Esophagus squamous epithelium (tissue), 5 donors: ENCODE measurements at regions not wholly inside any gene's neighbourhood (a gene's known extent, or its start where the extent isn't known, plus 50 kb on each side); places are given as distances from the start of the nearest gene placed in this dataset.

Source experiments
- DNase-seq: peaks from one replicate; lab custom pipeline; 2025; lab: John Stamatoyannopoulos, UW
- H3K27ac ChIP-seq, 4 donors: fragments of 200-600 bp; sonication (generic); one replicate each; pipeline ENCODE4 v1.5.1; 2016 to 2019; ENCODE audit warnings: mild to moderate bottlenecking in 1 of 4
- H3K27me3 ChIP-seq, 4 donors: fragments of 200-600 bp; sonication (generic); 1 replicate in 3 of 4; 2 replicates in 1 of 4; pipeline versions ENCODE4 v1.5.1 to v1.6.0; 2017 to 2021; ENCODE audit warnings: antibody characterized with exemption in 1 of 4
- H3K36me3 ChIP-seq, 3 donors: fragments of 200-600 bp; sonication (generic); one replicate each; pipeline ENCODE4 v1.5.1; 2016 to 2019
- H3K4me1 ChIP-seq, 3 donors: fragments of 200-600 bp; sonication (generic); one replicate each; pipeline ENCODE4 v1.5.1; 2017 to 2019
- H3K4me3 ChIP-seq, 4 donors: fragments of 200-600 bp; sonication (generic); 1 replicate in 3 of 4; 2 replicates in 1 of 4; pipeline ENCODE4 v1.5.1; 2016 to 2019; ENCODE audit warnings: mild to moderate bottlenecking in 2 of 4, moderate library complexity in 1 of 4
- H3K9me3 ChIP-seq, 3 donors: fragments of 200-600 bp; sonication (generic); one replicate each; pipeline ENCODE4 v1.5.1; 2016 to 2019
- CTCF ChIP-seq, 6 experiments: fragments of 450-650 bp in 4 of 6; fragments of 200-600 bp in 2 of 6; sonication (generic) in 2 of 6; IDR thresholded peaks; one replicate each; pipeline ENCODE4 v1.5.1; 2016 to 2019; ENCODE audit warnings: antibody characterized with exemption in 6 of 6, mild to moderate bottlenecking in 4 of 6, moderate library complexity in 4 of 6
- POLR2A ChIP-seq, 4 donors: fragments of 450-650 bp; IDR thresholded peaks; one replicate each; pipeline ENCODE4 v1.6.1; 2017; ENCODE audit warnings: antibody characterized with exemption in 4 of 4, mild to moderate bottlenecking in 4 of 4, moderate library complexity in 3 of 4
- WGBS, 2 donors: methylation state at CpG; one replicate each; pipeline ENCODE4 v1.1.5; 2018; 5-methylcytosine and 5-hydroxymethylcytosine counted together
- intact Hi-C: fragments of 100-400 bp; cut with DNase I; formaldehyde crosslinking; loops from one replicate; pipeline ENCODE4 v1.15.0; 2022
- donor health status: DM: yes; HTN: yes; CAD: no.

- 40 to 47% methylated on average over 5 to 6 of the region's 6 CpGs for WGBS, 2 donors
Observed at GRCh38 chr20:41956338-41957074, 338.3 kb upstream of the CHD6 start.

DNA sequence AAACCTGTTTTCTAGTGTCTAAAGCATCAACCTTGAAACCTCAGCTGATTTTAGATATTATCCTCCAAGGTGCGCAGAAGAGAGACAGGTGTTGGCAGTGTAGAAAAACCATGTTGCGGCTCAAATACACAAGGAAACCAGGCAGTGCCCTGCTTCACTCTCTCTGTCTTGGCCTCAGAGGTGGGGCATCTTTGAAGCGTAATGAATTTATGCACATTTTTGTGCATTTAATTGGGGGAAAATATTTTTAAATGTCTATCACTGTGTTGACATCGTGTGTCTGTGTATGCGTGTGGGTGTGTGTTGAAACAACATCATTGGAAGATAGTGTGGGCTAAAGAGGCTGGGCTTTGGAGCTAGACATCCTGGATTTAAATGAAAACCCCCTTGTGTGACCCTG lies 334.0 kb upstream of the CHD6 start:
- H3K36me3 ChIP-seq = no peaks in the 10 kb centered on the region
- H3K27ac ChIP-seq = no peak overlapping the region
- no peaks in the 10 kb centered on the region for H3K9me3 ChIP-seq
- no peaks in the 10 kb centered on the region for H3K27me3 ChIP-seq
- TF ChIP-seq POLR2A (IDR thresholded peaks at IDR 0.05) (no peak), CTCF (IDR thresholded peaks at IDR 0.05) (no peak)
- intact Hi-C loops = no loop called here
- no peak for DNase-seq
- 68 to 86% methylated on average over 5 of the region's 5 CpGs for WGBS, 2 donors
- H3K4me3 ChIP-seq = no peak overlapping the region
- H3K4me1 ChIP-seq = no peaks in the 10 kb centered on the region

More at GRCh38 chr20:41956338-41957074, 338.3 kb upstream of the CHD6 start:
- intact Hi-C loops = no loop called here
- no peak for DNase-seq
- Histone ChIP-seq H3K9me3 (no peaks in the 10 kb centered on the region), H3K27me3 (peaks cover 0 to 6% (median 0%) of the 10 kb centered on the region in 4 donors), H3K4me3 (no peak overlapping the region), H3K4me1 (no peaks in the 10 kb centered on the region), H3K27ac (no peak overlapping the region), H3K36me3 (no peaks in the 10 kb centered on the region)
- TF ChIP-seq CTCF (IDR thresholded peaks at IDR 0.05) (peak in 5 of 6 experiments; percentile 19 to 62 (median 31)), POLR2A (IDR thresholded peaks at IDR 0.05) (no peak)

- no peaks in the 10 kb centered on the region for H3K27me3 ChIP-seq
- no peaks in the 10 kb centered on the region for H3K36me3 ChIP-seq
- no peak for DNase-seq
- H3K4me3 ChIP-seq = no peak overlapping the region
- no peaks in the 10 kb centered on the region for H3K9me3 ChIP-seq
- TF ChIP-seq CTCF (IDR thresholded peaks at IDR 0.05) (no peak), POLR2A (IDR thresholded peaks at IDR 0.05) (no peak)
- H3K27ac ChIP-seq = no peak overlapping the region
- intact Hi-C loops = no loop called here
- WGBS, 2 donors = 64 to 65% methylated on average over 2 of the region's 2 CpGs
- no peaks in the 10 kb centered on the region for H3K4me1 ChIP-seq
Observed at GRCh38 chr20:41951615-41952014, 333.4 kb upstream of the CHD6 start.

DNA sequence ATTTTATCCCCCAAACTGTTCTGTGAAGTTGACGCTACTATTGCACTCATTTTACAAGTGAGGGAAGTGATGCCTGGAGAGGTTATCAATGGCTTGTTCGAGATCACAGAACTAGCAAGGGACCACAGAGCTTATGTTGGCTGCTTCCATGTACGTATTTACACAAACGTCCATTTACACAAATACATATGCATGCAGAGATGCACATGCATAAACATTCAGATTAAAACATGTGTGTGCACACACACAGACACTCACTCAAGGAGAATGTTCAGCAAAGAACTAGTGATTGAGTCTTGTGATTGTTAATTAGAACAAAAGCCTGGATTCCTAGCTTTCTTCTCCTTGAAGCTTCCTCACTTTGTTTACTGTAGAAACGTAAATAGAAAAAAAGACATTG lies 321.5 kb upstream of the CHD6 start:
- DNase-seq = no peak
- no peak overlapping the region for H3K27ac ChIP-seq
- intact Hi-C loops = no loop called here
- no peaks in the 10 kb centered on the region for H3K9me3 ChIP-seq
- H3K4me3 ChIP-seq = no peak overlapping the region
- H3K36me3 ChIP-seq = no peaks in the 10 kb centered on the region
- 58 to 64% methylated on average over 5 of the region's 5 CpGs for WGBS, 2 donors
- H3K4me1 ChIP-seq = no peaks in the 10 kb centered on the region
- TF ChIP-seq CTCF (IDR thresholded peaks at IDR 0.05) = no peak
- no peak for TF ChIP-seq POLR2A (IDR thresholded peaks at IDR 0.05)
- peaks cover 0 to 6% (median 0%) of the 10 kb centered on the region in 4 donors for H3K27me3 ChIP-seq

- no peak for DNase-seq
- H3K36me3 ChIP-seq = no peaks in the 10 kb centered on the region
- WGBS, 2 donors = 17 to 29% methylated on average over 2 of the region's 2 CpGs
- intact Hi-C loops = no loop called here
- no peak overlapping the region for H3K27ac ChIP-seq
- H3K4me1 ChIP-seq = no peaks in the 10 kb centered on the region
- peaks cover 0 to 6% (median 0%) of the 10 kb centered on the region in 4 donors for H3K27me3 ChIP-seq
- TF ChIP-seq POLR2A (IDR thresholded peaks at IDR 0.05) = no peak
- TF ChIP-seq CTCF (IDR thresholded peaks at IDR 0.05) = no peak
- H3K4me3 ChIP-seq = no peak overlapping the region
- H3K9me3 ChIP-seq = no peaks in the 10 kb centered on the region
Observed at GRCh38 chr20:41938353-41938752, 320.2 kb upstream of the CHD6 start.
